ENCODE measurements at regions not wholly inside any gene's neighbourhood (a gene's known extent, or its start where the extent isn't known, plus 50 kb on each side); places are given as distances from the start of the nearest gene placed in this dataset.
A peak's percentile ranks its signal among the peaks of the same experiment; 100 is the strongest.

DNA sequence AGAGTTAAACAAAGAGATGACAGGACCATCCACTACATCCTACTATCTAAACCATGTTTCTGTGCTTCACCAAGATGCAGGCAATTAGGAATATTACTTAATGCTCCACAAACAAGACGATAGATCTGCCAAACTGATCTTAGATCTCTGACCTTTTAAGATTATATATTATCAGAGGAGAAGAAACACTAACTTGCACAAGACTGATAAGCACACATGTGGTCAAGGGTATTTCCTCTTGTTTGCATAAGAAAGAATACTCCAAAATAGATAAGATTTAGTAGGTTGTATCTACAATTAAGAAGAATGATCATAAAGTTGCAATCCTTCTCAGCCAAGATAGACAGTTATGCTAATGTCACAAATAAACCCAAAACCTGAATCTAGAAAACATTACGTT, 601.0 kb upstream of the ACO1 start:
- H3K9me3 ChIP-seq = peaks cover 10% of the 10 kb centered on the region
- no peak for TF ChIP-seq CTCF (IDR thresholded peaks at IDR 0.05)
- DNase-seq = no peak
- no peak overlapping the region for H3K4me3 ChIP-seq
- intact Hi-C loops (cut with DNase I) = no loop called here
- H3K36me3 ChIP-seq = no peaks in the 10 kb centered on the region
- ATAC-seq = no peak
- no peak overlapping the region for H3K27ac ChIP-seq
- H3K27me3 ChIP-seq (ENCODE audit: low read depth) = no peaks in the 10 kb centered on the region
- no peaks in the 10 kb centered on the region for H3K4me1 ChIP-seq

- H3K9me3 ChIP-seq = no peaks in the 10 kb centered on the region
- ATAC-seq (no peak), DNase-seq (no peak)
- no peak overlapping the region for H3K4me3 ChIP-seq
- H3K27me3 ChIP-seq (ENCODE audit: low read depth) = no peaks in the 10 kb centered on the region
- intact Hi-C loops (cut with DNase I) = no loop called here
- H3K27ac ChIP-seq = no peak overlapping the region
- TF ChIP-seq CTCF (IDR thresholded peaks at IDR 0.05) = no peak
- H3K4me1 ChIP-seq = no peaks in the 10 kb centered on the region
- no peaks in the 10 kb centered on the region for H3K36me3 ChIP-seq
Measured at GRCh38 chr9:31790720-31791119, 593.7 kb upstream of the ACO1 start.

GRCh38 chr9:31799953-31800609, 584.4 kb upstream of the ACO1 start:
- Histone ChIP-seq H3K27ac (no peak overlapping the region), H3K27me3 (ENCODE audit: low read depth) (no peaks in the 10 kb centered on the region), H3K36me3 (no peaks in the 10 kb centered on the region), H3K4me1 (no peaks in the 10 kb centered on the region), H3K4me3 (no peak overlapping the region), H3K9me3 (no peaks in the 10 kb centered on the region)
- DNase-seq = no peak
- peak; percentile 23 to 32 for ATAC-seq
- intact Hi-C loops (cut with DNase I) = no loop called here
- peak; percentile 64 for TF ChIP-seq CTCF (IDR thresholded peaks at IDR 0.05)

GRCh38 chr9:31807574-31808256, 576.7 kb upstream of the ACO1 start:
- intact Hi-C loops (cut with DNase I) = no loop called here
- no peaks in the 10 kb centered on the region for H3K27me3 ChIP-seq (ENCODE audit: low read depth)
- ATAC-seq = no peak

DNA sequence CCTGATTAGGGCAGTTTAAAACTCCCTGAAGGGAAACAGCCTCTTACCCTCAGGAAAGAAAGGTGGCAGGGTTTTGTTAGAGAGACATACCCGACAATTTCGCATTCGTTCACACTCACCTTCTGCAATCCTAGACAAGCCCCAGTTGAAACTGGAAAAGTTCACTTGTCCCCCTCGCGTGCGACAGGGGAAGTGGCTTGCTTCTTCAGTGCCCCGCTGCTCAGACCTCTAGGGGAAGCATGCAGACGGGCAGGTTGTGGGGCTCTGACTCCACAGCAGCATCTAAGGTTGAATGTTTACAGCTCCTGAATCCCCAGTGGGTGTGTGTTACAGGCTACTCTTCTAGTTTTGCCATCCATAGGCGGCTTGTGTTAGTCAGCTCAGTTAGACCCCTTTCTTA, 575.7 kb upstream of the ACO1 start:
- intact Hi-C loops (cut with DNase I) = no loop called here
- Histone ChIP-seq H3K9me3 (no peaks in the 10 kb centered on the region), H3K36me3 (no peaks in the 10 kb centered on the region), H3K4me1 (no peaks in the 10 kb centered on the region), H3K4me3 (no peak overlapping the region), H3K27me3 (ENCODE audit: low read depth) (no peaks in the 10 kb centered on the region), H3K27ac (no peak overlapping the region)
- ATAC-seq (no peak), DNase-seq (no peak)
- TF ChIP-seq CTCF (IDR thresholded peaks at IDR 0.05) = no peak

More at GRCh38 chr9:31807574-31808256, 576.7 kb upstream of the ACO1 start:
- Histone ChIP-seq H3K9me3 (no peaks in the 10 kb centered on the region), H3K36me3 (no peaks in the 10 kb centered on the region), H3K4me3 (no peak overlapping the region), H3K27ac (no peak overlapping the region), H3K4me1 (no peaks in the 10 kb centered on the region)
- no peak for TF ChIP-seq CTCF (IDR thresholded peaks at IDR 0.05)
- DNase-seq = peak; percentile 28
